HG03060 (cell line): ENCODE measurements at regions not wholly inside any gene's neighbourhood (a gene's known extent, or its start where the extent isn't known, plus 50 kb on each side); places are given as distances from the start of the nearest gene placed in this dataset.

Experiments
- ATAC-seq: cut with Tn5 transposase; IDR thresholded peaks from one replicate; pipeline ENCODE4 v1.9.1; 2021; ENCODE audit warnings: low read depth, moderate number of reproducible peaks; ENCODE audit not compliant: unreplicated experiment

- no peak for ATAC-seq
These were observed 88.4 kb downstream of the VEGFA start for GRCh38 chr6:43858161-43859153.

- ATAC-seq: no peak
These were observed 86.2 kb downstream of the VEGFA start for GRCh38 chr6:43856005-43856765.

GRCh38 chr6:43855247-43855646 lies 85.2 kb downstream of the VEGFA start:
- no peak for ATAC-seq

- ATAC-seq: no peak
These were observed 83.1 kb downstream of the VEGFA start for GRCh38 chr6:43853066-43853650.

- no peak for ATAC-seq
These were observed 82.4 kb downstream of the VEGFA start for GRCh38 chr6:43852350-43852864.

- ATAC-seq: no peak
These were observed 81.3 kb downstream of the VEGFA start for GRCh38 chr6:43851204-43851865.

GRCh38 chr6:43850314-43851203 lies 80.5 kb downstream of the VEGFA start:
- ATAC-seq: no peak

GRCh38 chr6:43849844-43850243 lies 79.8 kb downstream of the VEGFA start:
- ATAC-seq: no peak

- no peak for ATAC-seq
These were observed 78.8 kb downstream of the VEGFA start for GRCh38 chr6:43848671-43849391.

- no peak for ATAC-seq
These were observed 78.0 kb downstream of the VEGFA start for GRCh38 chr6:43847741-43848630.

- no peak for ATAC-seq
These were observed 76.5 kb downstream of the VEGFA start for GRCh38 chr6:43846556-43846955.

- no peak for ATAC-seq
These were observed 75.6 kb downstream of the VEGFA start for GRCh38 chr6:43845646-43846045.

- no peak for ATAC-seq
These were observed 73.7 kb downstream of the VEGFA start for GRCh38 chr6:43843669-43844171.

- ATAC-seq: no peak
These were observed 73.2 kb downstream of the VEGFA start for GRCh38 chr6:43843097-43843645.

GRCh38 chr6:43842231-43842794 lies 72.3 kb downstream of the VEGFA start:
- no peak for ATAC-seq

GRCh38 chr6:43840490-43841218 lies 70.6 kb downstream of the VEGFA start:
- ATAC-seq: no peak
